H1 (cell line): ENCODE measurements at regions not wholly inside any gene's neighbourhood (a gene's known extent, or its start where the extent isn't known, plus 50 kb on each side); places are given as distances from the start of the nearest gene placed in this dataset.
A peak's percentile ranks its signal among the peaks of the same experiment; 100 is the strongest.

ENCODE experiments used
- CTCF ChIA-PET: fragments of 300-600 bp; sonication (Branson Sonifier 250); formaldehyde crosslinking; loops from one replicate; lab custom pipeline; 2021; ENCODE audit not compliant: partially characterized antibody; lab: Charles Lee
- POLR2A ChIA-PET: fragments of 300-600 bp; sonication (Branson Sonifier 250); formaldehyde crosslinking; loops from one replicate; lab custom pipeline; 2021; ENCODE audit warnings: inconsistent platforms; ENCODE audit not compliant: partially characterized antibody; lab: Charles Lee
- DNase-seq, 2 experiments: peaks; one replicate each; pipeline versions ENCODE4 v3.0.0 to v3.0.0-alpha.2; 2010 to 2022; ENCODE audit warnings: low spot score in 2 of 2, low read depth in 1 of 2, mixed read lengths in 1 of 2
- FAIRE-seq: peaks from 2 replicates; lab custom pipeline; 2011; peaks lifted over from hg19 to GRCh38; lab: Jason Lieb, UNC
- H2AFZ ChIP-seq: 2 replicates; pipeline ENCODE4 v1.8.1; 2012; ENCODE audit warnings: low read length, inconsistent platforms
- H2AK5ac ChIP-seq: 2 replicates; pipeline ENCODE4 v1.6.1; 2013; ENCODE audit warnings: low read depth, low read length
- H2BK120ac ChIP-seq: replicated peaks from 2 replicates; pipeline ENCODE3; 2013; ENCODE audit warnings: low read depth, low read length, inconsistent platforms
- H2BK12ac ChIP-seq: 2 replicates; pipeline ENCODE4 v1.6.1; 2013; ENCODE audit warnings: low read depth, low read length
- H2BK15ac ChIP-seq: 2 replicates; pipeline ENCODE4 v1.6.1; 2013; ENCODE audit warnings: low read length
- H2BK20ac ChIP-seq: 2 replicates; pipeline ENCODE4 v1.6.1; 2013; ENCODE audit warnings: low read length
- H2BK5ac ChIP-seq: 2 replicates; pipeline ENCODE4 v1.6.1; 2013; ENCODE audit warnings: low read depth, low read length
- H3K14ac ChIP-seq: 2 replicates; pipeline ENCODE4 v1.6.1; 2013; ENCODE audit warnings: inconsistent platforms; ENCODE audit not compliant: insufficient read length
- H3K18ac ChIP-seq: 2 replicates; pipeline ENCODE4 v1.6.1; 2013; ENCODE audit warnings: low read length; ENCODE audit errors: extremely low read depth
- H3K23ac ChIP-seq: 2 replicates; pipeline ENCODE4 v1.6.1; 2013; ENCODE audit warnings: inconsistent platforms; ENCODE audit not compliant: insufficient read length
- H3K23me2 ChIP-seq: 2 replicates; pipeline ENCODE4 v1.6.1; 2013; ENCODE audit warnings: low read depth, low read length
- H3K27ac ChIP-seq: 2 replicates; pipeline ENCODE4 v1.6.1; 2011; ENCODE audit warnings: low read depth, low read length, inconsistent platforms
- H3K27me3 ChIP-seq, 4 experiments: replicated peaks in 1 of 4; 1 replicate in 1 of 4; 2 replicates in 3 of 4; pipeline versions ENCODE4 v1.6.1 to v1.8.1; 2011 to 2013; ENCODE audit warnings: low read length in 3 of 4, mild to moderate bottlenecking in 3 of 4, inconsistent platforms in 2 of 4, mixed read lengths in 2 of 4, moderate library complexity in 1 of 4; ENCODE audit not compliant: control insufficient read depth in 3 of 4, insufficient read depth in 3 of 4; ENCODE audit errors: extremely low read depth in 1 of 4
- H3K36me3 ChIP-seq, 4 experiments: 2 replicates each; pipeline versions ENCODE4 v1.6.1 to v1.8.1; 2011 to 2013; ENCODE audit warnings: mild to moderate bottlenecking in 4 of 4, low read length in 3 of 4, moderate library complexity in 2 of 4, control low read depth in 1 of 4, inconsistent platforms in 1 of 4; ENCODE audit not compliant: insufficient read depth in 4 of 4, control insufficient read depth in 2 of 4
- H3K4ac ChIP-seq: replicated peaks from 2 replicates; pipeline ENCODE3; 2013; ENCODE audit warnings: low read length, low read depth, mixed read lengths, inconsistent platforms; ENCODE audit not compliant: insufficient read length
- H3K4me1 ChIP-seq, 4 experiments: replicated peaks in 1 of 4; 1 replicate in 1 of 4; 2 replicates in 3 of 4; pipeline versions ENCODE4 v1.6.1 to v1.8.1; 2011 to 2013; ENCODE audit warnings: low read length in 3 of 4, inconsistent platforms in 2 of 4, mixed read lengths in 1 of 4; ENCODE audit not compliant: insufficient read depth in 4 of 4, control insufficient read depth in 3 of 4
- H3K4me2 ChIP-seq, 2 experiments: 2 replicates each; pipeline versions ENCODE4 v1.6.1 to v1.8.1; 2011 to 2013; ENCODE audit warnings: low read depth in 2 of 2, low read length in 2 of 2, control low read depth in 1 of 2, inconsistent platforms in 1 of 2, mild to moderate bottlenecking in 1 of 2; ENCODE audit not compliant: insufficient read depth in 1 of 2
- H3K4me3 ChIP-seq, 4 experiments: fragments of 200-600, 300-600 bp in 1 of 4; sonication (generic), shearing (Covaris generic), sonication (Bioruptor Twin) in 1 of 4; 2 replicates each; pipeline versions ENCODE4 v1.5.1 to v1.8.1; 2011 to 2016; ENCODE audit warnings: low read length in 4 of 4, low read depth in 3 of 4, control low read depth in 2 of 4, inconsistent platforms in 2 of 4, mild to moderate bottlenecking in 2 of 4, mixed read lengths in 1 of 4, moderate library complexity in 1 of 4; ENCODE audit not compliant: insufficient read depth in 2 of 4; ENCODE audit errors: extremely low read depth in 1 of 4
- H3K56ac ChIP-seq: replicated peaks from 2 replicates; pipeline ENCODE3; 2013; ENCODE audit warnings: low read depth, mild to moderate bottlenecking, mixed read lengths, low read length, inconsistent platforms; ENCODE audit not compliant: insufficient read length
- H3K79me1 ChIP-seq: 2 replicates; pipeline ENCODE4 v1.6.1; 2013; ENCODE audit warnings: low read depth, low read length, control low read depth
- H3K79me2 ChIP-seq, 2 experiments: 2 replicates each; pipeline versions ENCODE4 v1.6.1 to v1.8.1; 2012 to 2013; ENCODE audit warnings: low read length in 2 of 2, mild to moderate bottlenecking in 2 of 2, inconsistent platforms in 1 of 2; ENCODE audit not compliant: insufficient read depth in 2 of 2, control insufficient read depth in 1 of 2
- H3K9ac ChIP-seq, 4 experiments: replicated peaks in 1 of 4; 1 replicate in 1 of 4; 2 replicates in 3 of 4; pipeline versions ENCODE4 v1.6.1 to v1.8.1; 2011 to 2013; ENCODE audit warnings: low read depth in 3 of 4, low read length in 3 of 4, control low read depth in 2 of 4, mild to moderate bottlenecking in 2 of 4, moderate library complexity in 2 of 4, inconsistent platforms in 1 of 4; ENCODE audit errors: extremely low read depth in 1 of 4
- H3K9me3 ChIP-seq, 2 experiments: 2 replicates each; pipeline versions ENCODE4 v1.6.1 to v1.8.1; 2012 to 2013; ENCODE audit warnings: mild to moderate bottlenecking in 2 of 2, moderate library complexity in 2 of 2, control low read depth in 1 of 2, inconsistent platforms in 1 of 2, low read depth in 1 of 2, low read length in 1 of 2, mixed read lengths in 1 of 2; ENCODE audit not compliant: insufficient read depth in 2 of 2
- H4K20me1 ChIP-seq, 2 experiments: replicated peaks in 1 of 2; 2 replicates each; pipeline versions ENCODE3 to v1.8.1; 2011 to 2013; ENCODE audit warnings: inconsistent platforms in 2 of 2, low read length in 2 of 2, mild to moderate bottlenecking in 1 of 2; ENCODE audit not compliant: insufficient read depth in 2 of 2, control insufficient read depth in 1 of 2
- H4K5ac ChIP-seq: 2 replicates; pipeline ENCODE4 v1.6.1; 2013; ENCODE audit warnings: low read length, low read depth, mixed read lengths, inconsistent platforms; ENCODE audit not compliant: insufficient read length
- H4K8ac ChIP-seq: 2 replicates; pipeline ENCODE4 v1.8.0; 2013; ENCODE audit warnings: mild to moderate bottlenecking, moderate library complexity, low read length, inconsistent platforms; ENCODE audit not compliant: insufficient read depth; ENCODE audit errors: extremely low read depth
- H4K91ac ChIP-seq: replicated peaks from 2 replicates; pipeline ENCODE3; 2013; ENCODE audit warnings: low read length, mixed read lengths, inconsistent platforms; ENCODE audit not compliant: insufficient read length
- CBX5 ChIP-seq: fragments of 300-800, 300-1000 bp; sonication (generic); IDR thresholded peaks from 2 replicates; pipeline ENCODE4 v1.7.1; 2016; ENCODE audit warnings: antibody characterized with exemption, low read length, low read depth
- CHD2 ChIP-seq: IDR thresholded peaks from 2 replicates; pipeline ENCODE4 v1.6.1; 2012; ENCODE audit warnings: low read length, improper control_type of control experiment
- CTBP2 ChIP-seq: IDR thresholded peaks from 2 replicates; pipeline ENCODE4 v1.7.0; 2011; ENCODE audit warnings: borderline replicate concordance, mild to moderate bottlenecking, moderate library complexity, mixed read lengths, low read length; ENCODE audit not compliant: insufficient read depth, insufficient read length
- MAFK ChIP-seq: IDR thresholded peaks from 2 replicates; pipeline ENCODE4 v1.6.1; 2012; ENCODE audit warnings: low read depth, mild to moderate bottlenecking, improper control_type of control experiment, low read length
- RAD21 ChIP-seq, 2 experiments: IDR thresholded peaks in 1 of 2; conservative IDR thresholded peaks in 1 of 2; 2 replicates each; pipeline ENCODE4 v1.6.1; 2011; ENCODE audit warnings: low read depth in 2 of 2, low read length in 2 of 2, improper control_type of control experiment in 1 of 2, inconsistent platforms in 1 of 2, mild to moderate bottlenecking in 1 of 2, moderate library complexity in 1 of 2
- YY1 ChIP-seq: IDR thresholded peaks from 2 replicates; pipeline ENCODE4 v1.6.1; 2011; ENCODE audit warnings: low read depth, mild to moderate bottlenecking, low read length
- WGBS, 2 experiments: shearing (Covaris generic) in 1 of 2; methylation state at CpG; one replicate each; pipeline versions ENCODE4 v1.1.6 to v1.1.7; 2013 to 2015; ENCODE audit warnings: low lambda C conversion rate in 2 of 2, mixed read lengths in 2 of 2, inconsistent platforms in 1 of 2, low coverage in 1 of 2, missing lambda C conversion rate in 1 of 2; ENCODE audit not compliant: insufficient replicate concordance in 2 of 2, insufficient coverage in 1 of 2, insufficient read length in 1 of 2; ENCODE audit errors: extremely low coverage in 1 of 2, missing lambda C conversion rate in 1 of 2; 5-methylcytosine and 5-hydroxymethylcytosine counted together
- TF ChIP-seq, protein P1 (sequence below): IDR thresholded peaks from 2 replicates; pipeline ENCODE4 v1.6.1; 2012; ENCODE audit warnings: low read length, inconsistent platforms
- TF ChIP-seq, protein P2 (sequence below): IDR thresholded peaks from 2 replicates; pipeline ENCODE4 v1.6.1; 2011; ENCODE audit warnings: low read length, improper control_type of control experiment
- TF ChIP-seq, protein P3 (sequence below): IDR thresholded peaks from 2 replicates; pipeline ENCODE4 v1.6.1; 2012; ENCODE audit warnings: inconsistent platforms

DNA sequence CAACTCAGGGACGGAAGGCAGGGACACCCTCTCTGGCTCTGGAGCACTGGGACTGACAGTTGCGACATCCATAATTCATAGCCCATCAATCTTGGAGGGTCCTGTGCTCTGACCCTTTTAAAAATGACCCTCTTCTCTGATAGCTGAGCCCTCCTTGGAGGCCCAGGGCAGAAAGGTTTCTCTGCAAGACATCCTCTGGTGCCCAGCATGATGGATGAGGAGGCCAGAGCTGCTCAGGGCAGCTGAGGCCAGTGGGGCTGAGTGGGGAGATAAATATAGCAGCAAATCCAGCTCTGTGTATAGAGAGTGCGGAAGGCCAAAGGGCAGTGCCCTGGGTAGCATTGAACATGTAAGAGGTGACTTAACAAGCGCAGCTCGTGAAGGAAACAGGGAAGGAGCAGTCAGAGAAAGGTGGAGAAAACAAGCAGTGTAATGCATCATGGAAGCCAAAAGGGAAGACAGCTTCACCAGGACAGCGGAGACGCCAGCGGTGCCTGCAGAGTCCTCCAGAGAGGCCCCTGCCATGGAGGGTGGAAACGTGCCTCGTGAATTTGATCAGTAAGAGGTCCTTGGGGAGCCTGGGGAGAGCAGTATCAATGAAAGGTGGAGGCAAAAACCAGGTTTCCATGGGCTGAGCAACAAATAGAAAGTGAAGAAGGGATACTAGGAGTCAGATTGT lies 50.4 kb upstream of the FMOD start:
- H3K56ac ChIP-seq, result no peak overlapping the region
- no peak overlapping the region for H3K4me2 ChIP-seq
- H4K5ac ChIP-seq, result no peak overlapping the region
- H2AK5ac ChIP-seq, result no peak overlapping the region
- WGBS, 2 experiments, result 88% methylated on average over 10 of the region's 10 CpGs; no CpG with 5 or more reads in 1 of the 2 experiments
- H3K27me3 ChIP-seq, result no peaks in the 10 kb centered on the region
- no peak overlapping the region for H3K14ac ChIP-seq
- peak overlapping the region; percentile 42 for H2BK12ac ChIP-seq
- no peaks in the 10 kb centered on the region for H3K79me2 ChIP-seq
- no peak overlapping the region for H3K27ac ChIP-seq
- H2BK20ac ChIP-seq, result no peak overlapping the region
- no peaks in the 10 kb centered on the region for H3K23me2 ChIP-seq
- no peak overlapping the region for H2BK15ac ChIP-seq
- H2BK120ac ChIP-seq, result no peak overlapping the region
- no peak overlapping the region for H2BK5ac ChIP-seq
- POLR2A ChIA-PET, result no interaction called here
- no peak overlapping the region for H3K18ac ChIP-seq
- no peak overlapping the region for H4K91ac ChIP-seq
- no peak overlapping the region for H3K4me3 ChIP-seq
- H4K20me1 ChIP-seq, result no peaks in the 10 kb centered on the region
- DNase-seq, result no peak
- no peak overlapping the region for H3K4ac ChIP-seq
- peak overlapping the region; percentile 19; the same call in 1 of the 2 replicates for H2AFZ ChIP-seq
- CTCF ChIA-PET, result interaction anchor here (1.0 to 1.7 kb wide), 4 partner anchors 10 to 64 kb away, joined by 4 to 7 read pairs (median 5); no protein-coding TSS in a partner anchor
- H3K4me1 ChIP-seq, result peaks cover 0 to 2% (median 0%) of the 10 kb centered on the region in 4 experiments; a peak in 2 of 7 replicates
- no peak for FAIRE-seq
- H3K9me3 ChIP-seq, result no peaks in the 10 kb centered on the region
- no peaks in the 10 kb centered on the region for H3K36me3 ChIP-seq
- no peaks in the 10 kb centered on the region for H3K79me1 ChIP-seq
- no peak overlapping the region for H4K8ac ChIP-seq
- H3K9ac ChIP-seq, result no peak overlapping the region
- no peak overlapping the region for H3K23ac ChIP-seq
- TF ChIP-seq YY1 (no peak), CHD2 (no peak), CBX5 (no peak), CTBP2 (no peak), RAD21 (IDR thresholded peaks at IDR 0.05 in 1 of 2, conservative IDR thresholded peaks at IDR 0.05 in 1 of 2; ENCODE audit: low read depth in 2 of 2, low read length in 2 of 2) (no peak), MAFK (no peak)
- TF ChIP-seq, protein P1, sequence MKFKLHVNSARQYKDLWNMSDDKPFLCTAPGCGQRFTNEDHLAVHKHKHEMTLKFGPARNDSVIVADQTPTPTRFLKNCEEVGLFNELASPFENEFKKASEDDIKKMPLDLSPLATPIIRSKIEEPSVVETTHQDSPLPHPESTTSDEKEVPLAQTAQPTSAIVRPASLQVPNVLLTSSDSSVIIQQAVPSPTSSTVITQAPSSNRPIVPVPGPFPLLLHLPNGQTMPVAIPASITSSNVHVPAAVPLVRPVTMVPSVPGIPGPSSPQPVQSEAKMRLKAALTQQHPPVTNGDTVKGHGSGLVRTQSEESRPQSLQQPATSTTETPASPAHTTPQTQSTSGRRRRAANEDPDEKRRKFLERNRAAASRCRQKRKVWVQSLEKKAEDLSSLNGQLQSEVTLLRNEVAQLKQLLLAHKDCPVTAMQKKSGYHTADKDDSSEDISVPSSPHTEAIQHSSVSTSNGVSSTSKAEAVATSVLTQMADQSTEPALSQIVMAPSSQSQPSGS, result no peak
- TF ChIP-seq, protein P2, sequence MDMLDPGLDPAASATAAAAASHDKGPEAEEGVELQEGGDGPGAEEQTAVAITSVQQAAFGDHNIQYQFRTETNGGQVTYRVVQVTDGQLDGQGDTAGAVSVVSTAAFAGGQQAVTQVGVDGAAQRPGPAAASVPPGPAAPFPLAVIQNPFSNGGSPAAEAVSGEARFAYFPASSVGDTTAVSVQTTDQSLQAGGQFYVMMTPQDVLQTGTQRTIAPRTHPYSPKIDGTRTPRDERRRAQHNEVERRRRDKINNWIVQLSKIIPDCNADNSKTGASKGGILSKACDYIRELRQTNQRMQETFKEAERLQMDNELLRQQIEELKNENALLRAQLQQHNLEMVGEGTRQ, result no peak
- TF ChIP-seq, protein P3, sequence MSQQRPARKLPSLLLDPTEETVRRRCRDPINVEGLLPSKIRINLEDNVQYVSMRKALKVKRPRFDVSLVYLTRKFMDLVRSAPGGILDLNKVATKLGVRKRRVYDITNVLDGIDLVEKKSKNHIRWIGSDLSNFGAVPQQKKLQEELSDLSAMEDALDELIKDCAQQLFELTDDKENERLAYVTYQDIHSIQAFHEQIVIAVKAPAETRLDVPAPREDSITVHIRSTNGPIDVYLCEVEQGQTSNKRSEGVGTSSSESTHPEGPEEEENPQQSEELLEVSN, result no peak
